ENCODE measurements at regions not wholly inside any gene's neighbourhood (a gene's known extent, or its start where the extent isn't known, plus 50 kb on each side); places are given as distances from the start of the nearest gene placed in this dataset.

DNA sequence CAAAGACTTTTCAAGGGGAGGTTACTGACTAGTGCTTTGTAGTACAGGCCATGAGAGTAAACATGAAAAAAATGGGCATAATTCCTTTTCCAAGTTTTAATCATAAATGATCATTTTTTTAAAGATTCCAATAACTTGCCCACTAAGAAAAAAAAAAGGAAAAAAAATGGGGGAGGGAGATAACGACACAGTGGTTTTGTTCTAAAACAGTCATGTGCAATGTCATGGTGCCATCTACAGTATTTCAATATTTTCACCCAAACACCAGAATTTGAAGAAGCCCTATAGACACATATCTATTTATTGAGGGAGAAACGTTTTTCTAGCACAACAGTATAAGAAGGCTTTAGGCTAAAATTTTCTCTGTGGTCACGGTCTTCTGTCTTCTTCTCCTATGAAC lies 250.2 kb downstream of the LTN1 start:
- Mint-ChIP-seq H3K9me3 (no peaks in the 10 kb centered on the region), H3K27me3 (ENCODE audit: low read depth, poor library complexity) (no peaks in the 10 kb centered on the region)
- TF ChIP-seq CTCF (IDR thresholded peaks at IDR 0.05): no peak

GRCh38 chr21:28740125-28740524 lies 252.6 kb downstream of the LTN1 start:
- no peak for TF ChIP-seq CTCF (IDR thresholded peaks at IDR 0.05)
- DNase-seq: no peak
- H3K4me1 Mint-ChIP-seq: peaks cover 30% of the 10 kb centered on the region
- no peaks in the 10 kb centered on the region for H3K27me3 Mint-ChIP-seq (ENCODE audit: low read depth, poor library complexity)
- no peak overlapping the region for H3K27ac Mint-ChIP-seq
- no peaks in the 10 kb centered on the region for H3K36me3 Mint-ChIP-seq (ENCODE audit: low read depth)
- no peak overlapping the region for H3K4me3 Mint-ChIP-seq
- peaks cover 9% of the 10 kb centered on the region for H3K9me3 Mint-ChIP-seq

More for the DNA sequence above, 250.2 kb downstream of the LTN1 start:
- Mint-ChIP-seq H3K4me3 (no peak overlapping the region), H3K4me1 (peaks cover 27% of the 10 kb centered on the region), H3K36me3 (ENCODE audit: low read depth) (no peaks in the 10 kb centered on the region), H3K27ac (no peak overlapping the region)
- DNase-seq: no peak

DNA sequence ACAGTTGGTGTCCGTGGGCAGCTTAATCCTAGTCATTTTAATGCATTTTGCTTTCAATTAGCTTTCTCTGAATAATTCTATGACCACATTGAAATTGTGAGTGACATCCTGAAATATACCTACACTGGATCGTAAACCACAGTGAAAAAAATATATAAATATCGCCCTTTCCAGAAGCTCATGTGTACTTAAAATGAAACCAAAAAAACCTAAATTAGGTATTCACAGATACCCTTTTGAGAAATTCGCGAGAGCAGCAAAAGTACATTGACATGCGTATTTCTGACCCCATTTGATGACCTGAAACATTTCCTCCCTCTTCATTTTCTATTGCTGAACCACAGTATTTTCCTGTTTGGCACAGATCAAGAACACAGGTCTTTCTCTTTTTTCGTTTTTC lies 253.8 kb downstream of the LTN1 start:
- Mint-ChIP-seq H3K4me3 (no peak overlapping the region), H3K4me1 (peaks cover 30% of the 10 kb centered on the region), H3K9me3 (peaks cover 11% of the 10 kb centered on the region), H3K36me3 (ENCODE audit: low read depth) (no peaks in the 10 kb centered on the region), H3K27me3 (ENCODE audit: low read depth, poor library complexity) (no peaks in the 10 kb centered on the region), H3K27ac (peak overlapping the region; percentile 64)
- no peak for DNase-seq
- TF ChIP-seq CTCF (IDR thresholded peaks at IDR 0.05): no peak

DNA sequence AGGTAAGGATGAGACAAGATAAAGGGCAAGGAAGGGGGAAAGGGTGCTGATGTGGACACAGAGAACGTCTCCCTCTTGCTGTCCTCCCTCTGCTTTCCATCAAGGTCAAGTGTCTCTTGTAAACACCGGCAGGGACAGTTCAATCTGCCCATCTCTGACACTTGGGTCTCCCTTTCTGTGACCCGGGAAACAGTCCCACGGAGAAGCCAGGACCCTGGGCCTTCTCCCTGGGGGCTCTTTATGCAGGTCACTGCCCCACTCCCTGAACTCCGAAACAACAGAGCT lies 254.3 kb downstream of the LTN1 start:
- Mint-ChIP-seq H3K36me3 (ENCODE audit: low read depth) (no peaks in the 10 kb centered on the region), H3K9me3 (peaks cover 11% of the 10 kb centered on the region), H3K4me3 (no peak overlapping the region), H3K27me3 (ENCODE audit: low read depth, poor library complexity) (no peaks in the 10 kb centered on the region), H3K27ac (peak overlapping the region; percentile 64), H3K4me1 (peaks cover 28% of the 10 kb centered on the region)
- no peak for DNase-seq
- TF ChIP-seq CTCF (IDR thresholded peaks at IDR 0.05): no peak

DNA sequence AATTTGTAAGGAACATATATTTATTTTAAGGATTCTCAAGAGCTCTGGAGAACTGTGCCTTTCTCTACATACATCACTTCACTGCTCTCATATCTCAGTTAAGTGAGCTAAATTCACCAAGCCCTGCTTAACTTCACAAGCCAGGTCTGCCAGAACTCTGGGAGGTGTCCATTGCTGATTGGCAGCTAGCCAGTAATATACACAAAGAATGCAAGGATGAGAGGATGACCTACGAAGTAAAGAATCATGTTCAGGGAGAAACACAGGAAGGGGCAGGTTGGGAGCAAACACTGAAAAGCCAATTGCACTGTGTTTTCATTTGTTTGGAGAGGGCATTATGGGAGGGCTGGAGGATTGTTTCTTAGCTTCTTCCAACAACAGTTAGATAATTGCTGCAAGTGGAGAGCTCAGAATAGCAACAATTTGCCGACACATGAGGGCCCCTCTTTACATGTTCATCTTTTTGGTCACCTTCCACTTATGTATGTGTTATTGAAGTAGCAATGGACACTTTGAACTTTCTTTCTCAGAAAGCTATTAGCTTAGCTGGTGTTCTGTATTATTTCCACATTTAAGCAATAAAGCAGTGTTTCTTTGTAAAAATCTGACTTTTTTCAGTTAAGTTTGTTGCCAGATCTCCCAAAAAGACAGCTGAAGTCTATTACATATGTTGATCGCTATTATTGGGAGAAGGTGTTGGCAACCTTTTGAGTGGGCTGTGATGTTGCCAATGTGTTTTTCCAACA lies 254.8 kb downstream of the LTN1 start:
- peaks cover 25% of the 10 kb centered on the region for H3K4me1 Mint-ChIP-seq

More for the DNA sequence above, 254.8 kb downstream of the LTN1 start:
- Mint-ChIP-seq H3K27ac (peak overlapping the region; percentile 97), H3K36me3 (ENCODE audit: low read depth) (no peaks in the 10 kb centered on the region), H3K4me3 (no peak overlapping the region), H3K9me3 (peaks cover 11% of the 10 kb centered on the region), H3K27me3 (ENCODE audit: low read depth, poor library complexity) (no peaks in the 10 kb centered on the region)
- TF ChIP-seq CTCF (IDR thresholded peaks at IDR 0.05): no peak
- no peak for DNase-seq

All from nephron progenitor cell (in vitro differentiated cells).